ENCODE measurements at regions not wholly inside any gene's neighbourhood (a gene's known extent, or its start where the extent isn't known, plus 50 kb on each side); places are given as distances from the start of the nearest gene placed in this dataset.
"Not testable (repeated sequence)": the region's sequence is repeated elsewhere in the genome, so short reads cannot be mapped to it uniquely, and the experiment has no call there.

DNA sequence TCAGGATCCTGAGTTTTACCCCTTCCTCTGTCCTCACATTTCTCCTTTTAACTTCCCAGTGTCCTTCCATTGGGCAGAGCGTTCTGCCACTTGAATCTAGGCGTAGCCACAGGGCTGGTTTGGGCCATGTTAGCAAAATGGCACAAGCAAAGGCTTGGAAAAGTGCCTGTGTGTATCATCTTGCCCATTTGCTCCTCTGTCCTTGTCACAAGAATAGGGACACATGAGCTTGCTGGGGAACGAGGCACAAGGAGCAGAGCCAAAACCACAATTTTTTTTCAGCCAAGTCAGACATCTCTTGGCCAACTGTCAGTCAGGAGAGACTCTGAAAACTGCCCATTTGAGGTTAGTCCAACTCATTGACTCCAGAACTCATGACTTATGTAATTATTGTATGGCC lies 285.2 kb downstream of the ZNF248 start:
- DNase-seq = no peak

DNA sequence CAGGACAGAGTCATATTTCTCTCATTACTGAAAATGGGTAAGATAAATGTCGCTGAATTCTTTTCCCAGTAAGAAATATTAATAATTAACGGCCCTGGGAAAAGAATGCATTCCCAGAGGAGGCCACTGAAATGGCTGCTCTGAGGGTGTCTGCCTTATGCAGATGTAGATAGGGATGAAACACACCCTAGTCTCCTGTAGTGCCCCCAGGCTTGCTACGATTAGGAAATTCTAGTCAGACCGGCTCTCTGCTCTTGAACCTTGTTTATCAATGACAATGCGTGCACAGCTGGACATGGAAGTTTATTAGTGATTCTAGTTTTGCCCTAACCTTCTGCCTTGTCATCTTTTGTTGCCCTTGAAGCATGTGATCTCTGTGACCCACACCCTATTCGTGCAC lies 291.1 kb downstream of the ZNF248 start:
- DNase-seq = no peak

DNA sequence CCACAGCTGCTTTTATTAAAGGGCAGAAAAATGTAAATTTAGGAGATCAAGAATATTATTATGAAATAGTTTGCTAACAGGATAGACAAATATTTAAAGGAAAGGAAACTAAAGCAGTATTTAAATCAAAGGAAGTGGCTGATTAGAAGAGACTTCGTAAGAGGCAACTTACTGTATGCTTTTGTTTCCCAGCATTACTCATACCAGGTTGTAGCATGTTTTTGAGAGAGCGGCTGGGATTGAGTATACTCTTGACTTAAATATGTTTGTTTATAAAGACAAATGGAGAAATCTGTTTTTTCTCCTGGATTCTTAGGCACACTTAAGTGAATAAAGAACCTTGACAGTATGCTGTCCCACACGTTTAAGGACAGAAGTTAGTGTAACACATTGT lies 293.7 kb downstream of the ZNF248 start:
- no peak for DNase-seq

DNA sequence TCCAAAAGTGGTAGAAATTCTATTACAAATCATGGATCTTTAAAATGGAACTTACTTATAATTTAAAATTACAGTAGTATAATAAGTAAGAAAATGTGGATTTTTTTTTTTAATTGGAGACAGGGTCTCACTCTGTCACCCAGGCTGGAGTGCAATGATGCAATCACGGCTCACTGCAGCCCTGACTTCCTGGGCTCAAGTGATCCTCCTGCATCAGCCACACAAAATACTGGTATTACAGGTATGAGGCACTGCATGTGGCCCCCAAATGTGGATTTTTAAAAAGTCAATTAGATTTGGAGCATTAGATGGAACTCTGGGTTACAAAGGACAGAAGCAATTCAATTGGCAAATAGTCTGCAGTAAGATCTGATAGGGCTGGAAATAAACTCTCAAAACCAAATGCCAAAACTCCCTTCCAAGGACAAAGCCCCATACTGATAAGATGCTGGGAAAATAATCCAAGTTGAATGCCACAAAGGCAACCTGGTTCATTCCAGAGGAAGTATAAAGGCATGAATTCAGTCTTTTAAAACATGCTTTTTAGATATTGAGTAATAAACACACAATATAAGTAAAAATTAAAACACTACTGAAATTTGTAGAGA lies 294.2 kb downstream of the ZNF248 start:
- DNase-seq = no peak

DNA sequence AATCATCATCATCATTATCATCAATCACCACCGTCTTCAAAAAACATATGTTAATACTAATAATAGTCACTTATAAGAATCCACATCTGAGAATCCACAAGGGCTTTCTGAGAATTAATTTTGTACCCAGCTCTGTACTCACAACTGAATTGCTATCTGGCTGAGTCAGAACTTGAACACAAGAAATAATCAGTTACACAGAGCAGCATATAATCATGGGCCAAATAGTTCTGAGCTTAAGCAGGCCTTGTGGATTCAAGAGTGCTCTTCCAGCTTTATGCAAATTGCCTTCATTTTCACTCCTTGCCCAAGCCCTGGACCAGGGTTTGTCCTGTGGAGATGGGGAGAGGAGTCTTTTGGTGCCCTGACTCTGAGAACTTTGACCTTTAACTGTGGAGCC lies 304.5 kb downstream of the ZNF248 start:
- DNase-seq = no peak

DNA sequence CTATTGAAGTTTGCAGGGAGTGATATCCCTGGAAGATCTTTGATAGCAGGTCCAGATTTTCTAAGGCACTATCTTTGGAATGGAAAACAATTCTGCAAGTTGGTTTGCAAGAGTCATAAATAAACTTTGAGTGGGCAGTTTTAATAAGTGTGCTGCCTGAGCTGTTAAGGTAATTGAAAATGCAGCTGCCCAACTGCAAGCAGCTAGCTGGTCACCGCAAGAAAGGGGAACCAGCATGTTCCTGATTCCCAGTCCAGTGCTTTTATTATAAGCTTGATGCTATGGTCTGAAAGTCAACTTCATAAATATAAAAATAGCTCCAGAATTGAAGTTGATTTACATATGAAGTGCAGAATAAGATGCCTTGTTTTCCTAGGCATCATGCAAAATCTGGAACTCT lies 308.4 kb downstream of the ZNF248 start:
- DNase-seq = no peak

DNA sequence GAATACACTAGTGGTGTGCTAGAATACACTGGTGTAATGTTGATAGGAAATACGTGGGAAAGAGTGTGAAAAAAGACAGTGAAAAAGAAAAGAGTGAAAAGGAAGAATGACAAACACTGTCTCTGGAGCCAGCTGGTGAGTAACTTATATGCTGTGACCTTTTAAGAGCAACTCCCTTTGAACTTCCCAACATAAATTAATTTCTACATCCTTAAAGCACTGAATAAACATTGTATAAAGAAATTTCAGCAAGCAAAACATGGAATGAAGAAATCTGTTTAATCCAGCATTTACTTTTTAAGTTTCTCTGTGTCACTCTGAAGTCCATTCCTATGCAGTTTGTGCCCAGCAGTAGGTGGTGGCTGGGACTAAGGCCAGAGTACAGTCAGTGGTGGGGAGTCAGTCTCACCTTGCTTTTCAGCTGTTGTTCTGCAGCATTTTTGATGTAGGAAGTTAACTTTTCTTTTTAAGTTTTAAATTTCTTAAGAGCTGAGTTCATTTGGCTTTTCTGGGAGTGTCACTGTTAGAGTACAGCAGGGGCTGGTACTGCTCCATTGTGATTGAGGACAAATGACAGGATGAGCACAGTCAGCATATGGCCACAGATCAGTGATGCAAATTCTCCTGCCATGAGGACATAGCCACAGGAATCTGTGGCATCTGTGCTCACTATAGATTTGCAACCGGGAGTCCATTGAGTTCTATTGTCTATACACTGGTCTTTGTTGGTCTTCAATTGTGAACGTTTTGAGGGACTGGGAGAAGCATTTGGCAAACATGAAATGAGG lies 321.8 kb downstream of the ZNF248 start:
- no peak for DNase-seq

DNA sequence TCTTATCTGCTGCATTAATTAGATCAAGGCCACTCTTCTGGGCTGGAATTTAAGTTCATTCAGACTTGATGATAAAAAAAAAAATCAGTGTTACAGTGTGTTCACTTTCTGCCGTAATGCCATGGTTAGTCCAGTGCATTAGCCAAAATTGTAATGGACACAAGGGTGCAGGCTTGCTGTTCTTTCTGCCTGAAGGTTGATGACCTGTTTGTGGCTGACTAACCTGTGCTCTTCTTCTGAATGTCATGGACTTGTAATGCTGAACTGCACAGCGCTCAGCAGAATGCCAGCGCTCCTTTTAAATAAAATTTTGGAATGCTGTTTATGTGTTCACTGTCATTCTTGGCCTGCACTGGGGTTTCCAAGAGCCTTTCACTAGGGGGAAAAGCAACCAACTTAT lies 323.2 kb downstream of the ZNF248 start:
- DNase-seq = no peak

DNA sequence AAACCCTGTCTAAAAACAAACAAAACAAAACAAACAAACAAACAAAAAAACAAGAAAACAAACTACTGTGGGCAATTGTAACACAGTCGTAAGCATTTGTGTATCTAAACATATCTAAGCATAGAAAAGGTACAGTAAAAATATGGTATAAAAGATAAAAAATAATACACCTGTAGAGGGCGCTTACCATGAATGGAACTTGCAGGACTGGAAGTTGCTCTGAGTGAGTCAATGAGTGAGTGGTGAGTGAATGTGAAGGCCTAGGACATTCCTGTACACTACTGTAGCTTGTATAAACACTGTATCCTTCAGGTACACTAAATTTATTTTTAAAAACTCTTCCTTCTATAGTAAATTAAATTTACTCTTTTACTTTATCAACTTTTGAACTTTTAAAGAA lies 332.0 kb downstream of the ZNF248 start:
- not testable (repeated sequence) for DNase-seq

DNA sequence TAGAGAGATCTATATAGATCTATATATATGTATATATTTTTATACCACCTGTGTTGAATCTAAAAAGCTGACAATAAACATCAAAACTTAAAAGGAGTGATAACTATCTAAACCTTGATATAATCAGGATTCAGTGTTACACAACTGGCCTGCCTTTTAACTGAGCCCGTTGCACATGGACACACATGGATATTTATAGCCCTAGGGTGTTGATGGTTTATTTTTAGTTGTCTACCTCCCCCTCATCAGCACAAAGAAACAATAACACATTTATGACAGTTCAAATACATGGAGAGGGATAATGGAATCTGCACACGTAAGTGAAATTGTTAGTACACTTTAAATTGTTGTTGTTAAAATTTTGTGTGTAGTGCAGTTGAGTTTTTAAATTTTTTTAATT lies 336.9 kb downstream of the ZNF248 start:
- DNase-seq = no peak

DNA sequence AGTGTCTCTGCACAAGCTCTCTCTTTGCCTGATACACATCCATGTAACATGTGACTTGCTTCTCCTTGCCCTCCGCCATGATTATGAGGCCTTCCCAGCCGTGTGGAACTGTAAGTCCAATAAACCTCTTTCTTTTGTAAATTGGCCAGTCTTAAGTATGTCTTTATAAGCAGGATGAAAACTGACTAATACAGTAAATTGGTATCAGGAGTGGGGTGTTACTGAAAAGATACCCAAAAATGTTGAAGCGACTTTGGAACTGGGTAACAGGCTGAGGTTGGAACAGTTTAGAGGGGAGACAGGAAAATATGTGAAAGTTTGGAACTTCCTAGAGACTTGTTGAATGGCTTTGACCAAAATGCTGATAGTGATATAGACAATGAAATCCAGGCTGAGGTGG lies 346.9 kb downstream of the ZNF248 start:
- DNase-seq = not testable (repeated sequence)

DNA sequence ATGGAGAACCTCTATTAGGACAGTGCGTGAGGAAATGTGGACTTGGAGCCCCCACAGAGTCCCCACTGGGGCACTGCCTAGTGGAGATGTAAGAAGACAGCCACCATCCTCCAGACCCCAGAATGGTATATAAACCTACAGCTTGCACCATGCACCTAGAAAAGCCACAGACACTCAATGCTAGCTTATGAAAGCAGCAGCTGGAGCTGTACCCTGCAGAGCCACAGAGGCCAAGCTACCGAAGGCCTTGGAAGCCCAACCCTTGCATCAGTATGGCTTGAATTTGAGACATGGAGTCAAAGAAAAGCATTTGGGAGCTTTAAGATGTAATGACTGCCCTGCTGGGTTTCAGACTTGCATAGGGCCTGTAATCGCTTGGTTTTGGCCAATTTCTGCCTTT lies 361.3 kb downstream of the ZNF248 start:
- DNase-seq = no peak

DNA sequence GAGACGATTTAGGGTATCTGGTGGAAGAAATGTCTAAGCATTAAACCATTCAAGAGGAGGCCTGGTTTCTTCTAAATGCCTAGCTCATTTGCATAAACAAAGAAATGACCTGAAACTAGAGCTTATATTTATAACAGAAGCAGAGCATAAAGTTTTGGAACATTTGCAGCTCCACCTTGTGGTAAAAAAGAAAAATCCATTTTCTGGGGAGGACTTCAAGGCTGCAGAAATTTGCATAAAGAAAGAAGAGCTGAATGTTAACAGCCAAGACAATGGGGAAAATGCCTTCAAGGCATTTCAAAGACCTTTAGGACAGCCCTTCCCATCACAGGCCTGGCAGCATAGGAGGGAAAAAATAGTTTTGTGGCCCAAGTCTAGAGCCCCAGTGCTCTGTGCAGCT lies 362.0 kb downstream of the ZNF248 start:
- no peak for DNase-seq

DNA sequence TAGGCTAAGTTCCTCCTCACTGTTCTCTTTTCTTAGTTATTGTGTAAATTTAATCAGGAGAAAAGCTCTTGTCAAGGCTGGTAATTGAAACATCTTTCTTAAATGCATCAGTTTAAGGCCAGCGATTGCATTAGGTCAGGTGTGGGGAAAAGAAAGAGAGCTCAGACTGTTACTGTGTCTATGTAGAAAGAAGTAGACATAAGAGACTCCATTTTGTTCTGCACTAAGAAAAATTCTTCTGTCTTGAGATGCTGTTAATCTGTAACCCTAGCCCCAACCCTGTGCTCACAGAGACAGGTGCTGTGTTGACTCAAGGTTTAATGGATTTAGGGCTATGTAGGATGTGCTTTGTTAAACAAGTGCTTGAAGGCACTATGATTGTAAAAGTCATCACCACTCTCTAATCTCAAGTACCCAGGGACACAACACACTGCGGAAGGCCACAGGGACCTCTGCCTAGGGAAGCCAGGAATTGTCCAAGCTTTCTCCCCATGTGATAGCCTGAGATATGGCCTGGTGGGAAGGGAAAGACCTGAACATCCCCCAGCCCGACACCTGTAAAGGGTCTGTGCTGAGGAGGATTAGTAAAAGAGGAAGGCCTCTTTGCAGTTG lies 364.1 kb downstream of the ZNF248 start:
- DNase-seq = not testable (repeated sequence)

DNA sequence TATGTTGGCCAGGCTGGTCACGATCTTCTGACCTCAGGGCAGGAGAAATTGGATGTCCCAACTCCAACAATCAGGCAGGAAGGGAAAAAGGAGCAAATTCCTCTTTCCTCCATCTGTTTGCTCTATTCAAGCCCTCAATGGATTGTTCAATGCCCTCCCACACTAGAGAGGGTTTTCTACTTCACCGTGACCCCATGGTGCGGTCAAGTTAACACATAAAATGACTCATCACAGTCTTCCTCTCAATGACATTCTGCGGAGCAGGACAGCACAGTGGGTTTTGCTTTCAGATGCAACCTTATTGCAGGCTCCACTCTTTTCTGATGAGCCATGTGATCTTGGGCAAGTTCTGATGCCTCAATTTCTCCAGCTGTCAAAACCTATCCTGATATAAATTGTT lies 364.9 kb downstream of the ANKRD30A start:
- DNase-seq = no peak

DNA sequence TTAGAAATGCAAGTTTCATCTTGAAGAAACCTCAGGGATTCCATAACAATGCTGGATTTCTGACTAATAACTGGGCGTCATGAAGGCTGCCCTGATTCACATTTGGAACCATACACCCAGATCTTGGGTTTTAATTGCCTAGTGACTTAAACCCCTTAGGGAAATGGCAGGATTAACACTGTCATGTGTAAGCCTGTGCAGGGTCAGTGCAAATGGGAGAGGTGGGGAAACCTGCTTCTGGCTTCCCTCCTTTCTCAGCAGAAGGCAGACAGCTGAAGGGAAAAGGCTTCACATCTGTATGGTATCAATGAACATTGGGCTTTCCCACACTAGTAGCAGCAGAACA lies 364.2 kb downstream of the ANKRD30A start:
- DNase-seq = no peak

DNA sequence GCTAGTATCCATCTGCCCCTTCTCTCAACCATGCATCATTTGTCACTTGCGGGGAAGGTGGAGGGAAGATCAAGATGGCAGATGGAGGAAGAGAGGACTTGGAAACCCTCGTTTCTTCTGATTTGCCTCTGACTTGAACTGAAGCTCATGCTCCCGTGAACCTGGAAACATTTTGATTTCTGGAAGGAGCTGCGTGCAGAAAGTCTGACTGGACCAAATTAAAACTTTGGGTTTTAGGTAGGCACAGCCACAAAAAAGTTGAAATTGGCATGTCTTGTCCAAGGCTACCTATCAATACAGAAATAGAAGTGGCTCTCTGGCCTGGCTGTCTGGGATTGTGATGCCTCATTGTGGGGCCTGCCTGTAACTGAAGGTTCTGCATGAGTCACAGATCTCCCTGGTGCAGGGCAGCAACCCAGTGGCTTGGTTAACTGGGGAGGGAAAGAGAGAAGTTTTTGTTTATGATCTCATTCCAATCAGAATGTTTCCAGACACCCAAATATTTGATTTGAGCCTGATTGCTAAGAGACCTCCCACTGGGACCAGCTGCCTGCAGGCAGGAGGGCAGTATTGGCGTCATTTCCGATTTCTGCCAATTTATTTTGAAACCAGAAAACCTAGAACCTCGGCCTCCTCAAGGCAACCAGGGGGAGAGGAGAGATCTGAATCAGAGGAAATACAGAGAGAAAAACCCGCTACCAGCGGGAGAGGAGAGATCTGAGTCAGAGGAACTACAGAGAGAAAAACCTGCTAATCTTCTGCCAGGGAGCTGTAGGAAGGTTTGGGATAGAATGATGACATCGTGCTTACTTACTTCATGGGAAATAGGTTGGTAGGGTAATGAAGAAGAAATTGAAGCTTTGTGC lies 363.6 kb downstream of the ANKRD30A start:
- DNase-seq = no peak

DNA sequence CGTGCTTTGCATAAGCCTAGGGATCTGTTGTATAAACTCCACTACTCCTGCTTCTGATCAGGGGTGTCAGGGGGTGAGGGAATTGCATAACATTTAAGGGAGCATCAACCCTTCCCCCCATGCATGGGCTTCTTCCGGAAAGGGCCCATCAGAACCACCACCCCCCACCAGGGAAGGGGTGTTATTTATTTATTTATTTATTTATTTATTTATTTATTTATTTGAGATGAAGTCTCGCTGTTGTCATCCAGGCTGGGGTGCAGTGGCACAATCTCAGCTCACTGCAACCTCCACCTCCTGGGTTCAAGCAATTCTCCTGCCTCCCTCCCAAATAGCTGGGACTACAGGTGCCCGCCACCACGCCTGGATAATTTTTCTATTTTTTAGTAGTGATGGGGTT lies 355.2 kb downstream of the ANKRD30A start:
- not testable (repeated sequence) for DNase-seq

DNA sequence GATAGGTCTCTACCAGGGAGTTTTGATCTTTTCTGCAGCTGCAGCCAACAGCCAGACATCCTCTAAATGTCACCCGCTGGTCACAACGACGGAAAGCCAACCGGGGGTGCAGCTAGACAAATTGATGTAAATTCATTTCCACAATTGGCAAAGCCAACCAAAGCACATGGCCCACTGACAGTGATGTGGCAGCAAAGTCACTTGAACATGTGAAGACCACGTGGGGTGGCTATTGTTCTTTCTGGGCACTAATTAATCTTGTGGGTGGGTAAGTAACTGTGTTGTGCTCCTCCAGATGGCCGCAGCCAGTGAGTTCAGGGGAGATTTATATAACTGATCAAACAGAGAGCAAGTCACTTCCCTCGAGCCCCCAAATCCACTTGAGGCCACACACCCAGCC lies 354.1 kb downstream of the ANKRD30A start:
- no peak for DNase-seq

DNA sequence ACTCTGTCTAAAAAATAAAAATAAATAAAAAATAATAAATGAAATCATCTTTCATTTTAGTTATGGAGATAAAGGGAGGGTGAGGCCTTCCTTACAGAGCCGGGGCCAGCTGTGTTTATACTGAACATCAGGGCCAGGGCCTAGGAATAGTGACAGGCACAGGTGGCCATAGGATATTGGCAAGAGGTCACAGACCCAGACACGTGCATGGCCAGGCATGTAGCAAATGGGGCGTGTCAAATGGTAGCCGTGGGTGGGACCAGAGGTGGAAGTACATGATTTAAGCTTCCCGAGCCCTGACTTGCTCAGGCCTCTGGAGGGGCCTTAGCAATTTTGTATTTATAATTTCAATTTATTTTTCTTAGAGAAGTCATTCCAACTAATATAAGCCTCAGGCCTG lies 353.0 kb downstream of the ANKRD30A start:
- DNase-seq = no peak

DNA sequence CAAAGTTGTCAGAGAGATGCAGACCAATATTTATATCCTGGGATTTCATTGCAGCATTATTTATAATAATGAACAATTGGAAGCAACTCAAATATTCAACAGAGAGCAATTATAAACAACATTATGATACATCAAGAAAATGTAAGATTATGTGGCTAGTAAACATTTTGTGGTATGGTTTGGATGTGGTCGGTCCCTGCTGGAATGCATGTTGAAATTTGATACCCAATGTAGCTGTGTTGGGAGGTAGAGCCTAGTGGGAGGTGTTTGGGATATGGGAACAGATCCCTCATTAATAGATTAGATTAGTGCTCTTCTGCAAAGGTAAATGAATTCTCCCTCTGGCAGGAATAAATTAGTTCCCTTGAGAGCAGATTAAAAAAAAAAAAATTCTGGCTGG lies 350.9 kb downstream of the ANKRD30A start:
- DNase-seq = no peak

DNA sequence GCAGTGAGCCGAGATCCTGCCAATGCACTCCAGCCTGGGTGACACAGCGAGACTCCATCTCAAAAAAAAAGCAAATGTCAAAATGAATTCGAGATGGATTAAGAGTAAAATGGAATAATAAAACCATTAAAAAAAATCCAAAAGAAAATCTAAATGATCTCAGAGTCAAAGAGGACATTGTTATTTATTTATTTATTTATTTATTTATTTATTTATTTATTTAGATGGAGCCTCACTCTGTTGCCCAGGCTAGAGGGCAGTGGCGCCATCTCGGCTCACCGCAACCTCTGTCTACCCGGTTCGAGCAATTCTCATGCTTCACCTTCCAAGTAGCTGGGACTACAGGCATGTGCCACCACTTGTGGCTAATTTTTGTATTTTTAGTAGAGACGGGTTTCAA lies 349.2 kb downstream of the ANKRD30A start:
- DNase-seq = no peak

DNA sequence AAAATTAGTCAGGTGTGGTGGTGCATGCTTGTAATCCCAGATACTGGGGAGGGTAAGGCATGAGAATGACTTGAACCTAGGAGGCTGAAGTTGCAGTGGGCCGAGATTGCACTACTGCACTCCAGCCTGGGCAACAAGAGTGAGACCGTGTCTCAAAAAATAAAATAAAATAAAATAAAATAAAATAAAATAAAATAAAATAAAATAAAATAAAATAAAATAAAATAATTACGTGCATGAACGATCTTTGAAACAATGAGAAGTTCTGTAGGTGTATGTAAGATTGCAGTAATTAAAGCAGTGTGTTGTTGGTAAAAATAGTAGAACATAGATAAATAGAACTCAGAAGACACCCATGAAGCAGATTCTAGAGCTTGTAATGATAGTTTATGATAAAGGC lies 348.5 kb downstream of the ANKRD30A start:
- no peak for DNase-seq

All from muscle of back (tissue), 3 donors.